ENCODE measurements at regions not wholly inside any gene's neighbourhood (a gene's known extent, or its start where the extent isn't known, plus 50 kb on each side); places are given as distances from the start of the nearest gene placed in this dataset.

DNA sequence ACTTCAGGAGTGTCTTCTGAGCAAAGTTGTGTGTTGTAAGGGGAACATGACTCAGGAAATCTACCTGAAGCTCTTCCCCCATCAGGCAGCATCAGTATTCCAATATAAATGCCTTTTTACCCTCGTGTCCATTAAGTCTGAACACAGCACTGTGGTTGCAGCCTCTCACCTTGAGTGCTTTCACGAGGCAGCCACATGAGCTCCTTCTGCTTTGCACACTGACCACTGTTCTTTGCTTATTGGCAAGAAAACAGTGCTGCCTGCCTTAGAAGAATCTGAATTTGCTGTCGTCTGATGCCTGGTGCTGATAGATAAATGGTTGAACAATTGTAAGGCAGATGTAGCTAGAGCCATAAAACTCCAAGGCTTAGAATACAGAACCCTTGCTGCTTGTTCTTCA is 139.6 kb upstream of the WDR1 start:
- Histone ChIP-seq H3K27ac (replicated peaks; ENCODE audit: low read length) (no peak overlapping the region), H3K79me1 (ENCODE audit: low read depth, low read length) (no peaks in the 10 kb centered on the region), H2BK120ac (ENCODE audit: low read depth, low read length) (no peak overlapping the region), H2AK5ac (ENCODE audit: low read depth, low read length) (no peak overlapping the region), H3K23ac (ENCODE audit: low read depth, low read length, poor library complexity) (no peak overlapping the region), H3K9ac (ENCODE audit: low read depth, low read length, poor library complexity) (no peak overlapping the region), H4K8ac (ENCODE audit: low read depth, low read length) (no peak overlapping the region), H2BK15ac (ENCODE audit: low read length) (no peak overlapping the region), H3K4me1 (ENCODE audit: control insufficient read depth in 2 of 2, insufficient read depth in 1 of 2, low read depth in 1 of 2, low read length in 2 of 2) (no peaks in the 10 kb centered on the region), H3K36me3 (replicated peaks in 1 of 2; ENCODE audit: control insufficient read depth in 2 of 2, insufficient read depth in 2 of 2, low read length in 2 of 2) (no peaks in the 10 kb centered on the region), H3K4me3 (ENCODE audit: low read length in 2 of 2) (no peak overlapping the region), H3K4me2 (ENCODE audit: insufficient read depth, low read length, poor library complexity, severe bottlenecking) (no peak overlapping the region), H3K4ac (ENCODE audit: low read length) (no peak overlapping the region), H2AFZ (ENCODE audit: low read length) (no peak overlapping the region), H3K27me3 (ENCODE audit: control insufficient read depth in 3 of 3, insufficient read depth in 3 of 3, low read depth in 1 of 3, low read length in 3 of 3) (peaks cover 0 to 3% (median 0%) of the 10 kb centered on the region in 3 experiments), H2BK12ac (ENCODE audit: low read length) (no peak overlapping the region), H4K91ac (ENCODE audit: low read depth, low read length, poor library complexity) (no peak overlapping the region), H3K14ac (ENCODE audit: low read length) (no peak overlapping the region), H2BK5ac (ENCODE audit: low read length) (no peak overlapping the region), H3K18ac (ENCODE audit: low read length) (no peak overlapping the region), H3K9me3 (replicated peaks in 1 of 2; ENCODE audit: control insufficient read depth in 2 of 2, insufficient read depth in 1 of 2, low read depth in 1 of 2, low read length in 2 of 2) (no peaks in the 10 kb centered on the region)
- WGBS, 2 donors (ENCODE audit: extremely low coverage in 2 of 2, insufficient read length in 2 of 2, insufficient replicate concordance in 1 of 2): no CpG with 5 or more reads among the region's 3 CpGs
- DNase-seq (ENCODE audit: low spot score): no peak

DNA sequence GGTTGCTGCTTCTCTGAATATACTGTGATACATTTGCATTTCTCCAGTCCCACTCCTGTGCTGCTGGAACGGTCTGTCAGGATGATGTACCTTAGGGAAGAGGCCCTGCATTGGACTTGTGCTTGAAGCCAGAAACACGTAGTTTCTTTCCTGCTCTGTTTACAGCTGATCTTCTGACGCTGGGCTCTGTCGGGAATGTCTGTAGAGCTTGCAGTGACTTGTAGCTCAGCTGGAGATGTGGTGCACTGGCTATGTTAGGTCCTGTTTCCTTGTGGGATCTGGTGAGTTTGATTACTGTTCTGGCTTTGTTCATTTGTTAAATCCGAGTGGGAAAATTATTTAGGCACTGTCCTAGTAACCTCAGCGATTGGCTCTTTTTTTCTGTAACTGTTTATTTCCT is 137.2 kb upstream of the WDR1 start:
- no peak overlapping the region for H2BK5ac ChIP-seq (ENCODE audit: low read length)

DNA sequence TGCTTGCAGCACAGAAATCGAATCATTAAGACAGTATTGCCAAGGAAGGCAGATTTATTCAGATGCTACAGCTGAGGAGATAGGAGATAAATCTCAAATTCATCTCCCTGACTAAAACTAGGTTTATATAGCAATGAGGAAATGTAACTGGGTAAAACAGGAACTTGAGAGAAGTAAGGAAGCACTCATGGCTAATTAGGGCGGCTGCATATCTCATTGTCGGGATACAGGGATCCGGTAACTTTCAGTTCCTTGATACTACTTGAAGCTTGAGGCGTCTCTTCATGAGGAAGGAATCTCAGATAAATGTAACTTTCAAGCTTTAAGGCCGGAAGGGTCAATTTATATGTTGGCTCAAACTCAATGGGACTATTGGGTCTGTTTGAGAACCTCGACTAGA is 129.2 kb upstream of the WDR1 start:
- H3K18ac ChIP-seq (ENCODE audit: low read length): no peak overlapping the region
- no peak overlapping the region for H3K14ac ChIP-seq (ENCODE audit: low read length)
- H2BK12ac ChIP-seq (ENCODE audit: low read length): no peak overlapping the region
- DNase-seq (ENCODE audit: low spot score): no peak
- H2BK15ac ChIP-seq (ENCODE audit: low read length): no peak overlapping the region
- no peak overlapping the region for H2BK120ac ChIP-seq (ENCODE audit: low read depth, low read length)
- H4K91ac ChIP-seq (ENCODE audit: low read depth, low read length, poor library complexity): no peak overlapping the region
- no peaks in the 10 kb centered on the region for H3K36me3 ChIP-seq (replicated peaks in 1 of 2; ENCODE audit: control insufficient read depth in 2 of 2, insufficient read depth in 2 of 2, low read length in 2 of 2)
- WGBS, 2 donors (ENCODE audit: extremely low coverage in 2 of 2, insufficient read length in 2 of 2, insufficient replicate concordance in 1 of 2): no CpG with 5 or more reads among the region's 7 CpGs
- no peak overlapping the region for H3K23ac ChIP-seq (ENCODE audit: low read depth, low read length, poor library complexity)
- no peaks in the 10 kb centered on the region for H3K4me1 ChIP-seq (ENCODE audit: control insufficient read depth in 2 of 2, insufficient read depth in 1 of 2, low read depth in 1 of 2, low read length in 2 of 2)
- no peak overlapping the region for H4K8ac ChIP-seq (ENCODE audit: low read depth, low read length)
- H3K4ac ChIP-seq (ENCODE audit: low read length): no peak overlapping the region
- H2BK5ac ChIP-seq (ENCODE audit: low read length): no peak overlapping the region
- H3K9me3 ChIP-seq (replicated peaks in 1 of 2; ENCODE audit: control insufficient read depth in 2 of 2, insufficient read depth in 1 of 2, low read depth in 1 of 2, low read length in 2 of 2): no peaks in the 10 kb centered on the region
- H3K27ac ChIP-seq (replicated peaks; ENCODE audit: low read length): no peak overlapping the region
- no peak overlapping the region for H3K4me3 ChIP-seq (ENCODE audit: low read length in 2 of 2)
- no peak overlapping the region for H2AFZ ChIP-seq (ENCODE audit: low read length)
- no peaks in the 10 kb centered on the region for H3K79me1 ChIP-seq (ENCODE audit: low read depth, low read length)
- no peak overlapping the region for H3K4me2 ChIP-seq (ENCODE audit: insufficient read depth, low read length, poor library complexity, severe bottlenecking)
- H3K9ac ChIP-seq (ENCODE audit: low read depth, low read length, poor library complexity): no peak overlapping the region
- H3K27me3 ChIP-seq (ENCODE audit: control insufficient read depth in 3 of 3, insufficient read depth in 3 of 3, low read depth in 1 of 3, low read length in 3 of 3): peaks cover 0 to 9% (median 0%) of the 10 kb centered on the region in 3 experiments
- H2AK5ac ChIP-seq (ENCODE audit: low read depth, low read length): no peak overlapping the region

More for the DNA sequence above, 137.2 kb upstream of the WDR1 start:
- no peak overlapping the region for H3K27ac ChIP-seq (replicated peaks; ENCODE audit: low read length)
- H3K4me3 ChIP-seq (ENCODE audit: low read length in 2 of 2): no peak overlapping the region
- H3K36me3 ChIP-seq (replicated peaks in 1 of 2; ENCODE audit: control insufficient read depth in 2 of 2, insufficient read depth in 2 of 2, low read length in 2 of 2): no peaks in the 10 kb centered on the region
- H3K23ac ChIP-seq (ENCODE audit: low read depth, low read length, poor library complexity): no peak overlapping the region
- no peaks in the 10 kb centered on the region for H3K79me1 ChIP-seq (ENCODE audit: low read depth, low read length)
- no peak overlapping the region for H4K8ac ChIP-seq (ENCODE audit: low read depth, low read length)
- H3K4me2 ChIP-seq (ENCODE audit: insufficient read depth, low read length, poor library complexity, severe bottlenecking): no peak overlapping the region
- no peak overlapping the region for H3K9ac ChIP-seq (ENCODE audit: low read depth, low read length, poor library complexity)
- H2AK5ac ChIP-seq (ENCODE audit: low read depth, low read length): no peak overlapping the region
- H3K18ac ChIP-seq (ENCODE audit: low read length): no peak overlapping the region
- H3K4ac ChIP-seq (ENCODE audit: low read length): no peak overlapping the region
- H2BK12ac ChIP-seq (ENCODE audit: low read length): no peak overlapping the region
- H3K14ac ChIP-seq (ENCODE audit: low read length): no peak overlapping the region
- no peaks in the 10 kb centered on the region for H3K9me3 ChIP-seq (replicated peaks in 1 of 2; ENCODE audit: control insufficient read depth in 2 of 2, insufficient read depth in 1 of 2, low read depth in 1 of 2, low read length in 2 of 2)
- H3K4me1 ChIP-seq (ENCODE audit: control insufficient read depth in 2 of 2, insufficient read depth in 1 of 2, low read depth in 1 of 2, low read length in 2 of 2): no peaks in the 10 kb centered on the region
- WGBS, 2 donors (ENCODE audit: extremely low coverage in 2 of 2, insufficient read length in 2 of 2, insufficient replicate concordance in 1 of 2): no CpG with 5 or more reads among the region's 6 CpGs
- no peak overlapping the region for H4K91ac ChIP-seq (ENCODE audit: low read depth, low read length, poor library complexity)
- no peak for DNase-seq (ENCODE audit: low spot score)
- no peak overlapping the region for H2BK120ac ChIP-seq (ENCODE audit: low read depth, low read length)
- H2BK15ac ChIP-seq (ENCODE audit: low read length): no peak overlapping the region
- no peak overlapping the region for H2AFZ ChIP-seq (ENCODE audit: low read length)
- peaks cover 0 to 3% (median 0%) of the 10 kb centered on the region in 3 experiments for H3K27me3 ChIP-seq (ENCODE audit: control insufficient read depth in 3 of 3, insufficient read depth in 3 of 3, low read depth in 1 of 3, low read length in 3 of 3)

DNA sequence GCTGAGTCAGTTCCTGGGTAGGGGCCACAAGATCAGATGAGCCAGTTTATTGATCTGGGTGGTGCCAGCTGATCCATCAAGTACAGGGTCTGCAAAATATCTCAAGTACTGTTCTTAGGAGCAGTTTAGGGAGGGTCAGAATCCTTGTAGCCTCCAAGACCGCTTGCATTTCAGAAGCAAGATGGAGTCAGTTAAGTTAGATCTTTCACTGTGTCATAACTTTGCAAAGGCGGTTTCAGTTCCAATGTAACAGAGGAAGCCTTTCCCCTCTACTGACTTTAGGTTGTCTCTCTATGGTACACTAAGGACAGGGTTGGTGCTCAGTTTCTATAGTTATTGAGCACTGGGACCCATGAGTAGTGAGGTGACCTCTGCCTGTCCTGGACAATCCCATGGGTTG is 127.3 kb upstream of the WDR1 start:
- no CpG with 5 or more reads among the region's 2 CpGs for WGBS, 2 donors (ENCODE audit: extremely low coverage in 2 of 2, insufficient read length in 2 of 2, insufficient replicate concordance in 1 of 2)
- H3K18ac ChIP-seq (ENCODE audit: low read length): no peak overlapping the region
- no peak overlapping the region for H3K14ac ChIP-seq (ENCODE audit: low read length)
- no peak overlapping the region for H4K8ac ChIP-seq (ENCODE audit: low read depth, low read length)
- H3K4me2 ChIP-seq (ENCODE audit: insufficient read depth, low read length, poor library complexity, severe bottlenecking): no peak overlapping the region
- no peak overlapping the region for H2BK120ac ChIP-seq (ENCODE audit: low read depth, low read length)
- peaks cover 0 to 2% of the 10 kb centered on the region in 2 donors for H3K4me1 ChIP-seq (ENCODE audit: control insufficient read depth in 2 of 2, insufficient read depth in 1 of 2, low read depth in 1 of 2, low read length in 2 of 2)
- no peak overlapping the region for H2BK15ac ChIP-seq (ENCODE audit: low read length)
- DNase-seq (ENCODE audit: low spot score): no peak
- no peak overlapping the region for H3K4me3 ChIP-seq (ENCODE audit: low read length in 2 of 2)
- H3K23ac ChIP-seq (ENCODE audit: low read depth, low read length, poor library complexity): no peak overlapping the region
- H3K9me3 ChIP-seq (replicated peaks in 1 of 2; ENCODE audit: control insufficient read depth in 2 of 2, insufficient read depth in 1 of 2, low read depth in 1 of 2, low read length in 2 of 2): no peaks in the 10 kb centered on the region
- peaks cover 0 to 9% (median 0%) of the 10 kb centered on the region in 3 experiments for H3K27me3 ChIP-seq (ENCODE audit: control insufficient read depth in 3 of 3, insufficient read depth in 3 of 3, low read depth in 1 of 3, low read length in 3 of 3)
- no peak overlapping the region for H2BK5ac ChIP-seq (ENCODE audit: low read length)
- H4K91ac ChIP-seq (ENCODE audit: low read depth, low read length, poor library complexity): no peak overlapping the region
- H3K27ac ChIP-seq (replicated peaks; ENCODE audit: low read length): no peak overlapping the region
- H2BK12ac ChIP-seq (ENCODE audit: low read length): no peak overlapping the region
- H3K4ac ChIP-seq (ENCODE audit: low read length): no peak overlapping the region
- H3K79me1 ChIP-seq (ENCODE audit: low read depth, low read length): no peaks in the 10 kb centered on the region
- no peaks in the 10 kb centered on the region for H3K36me3 ChIP-seq (replicated peaks in 1 of 2; ENCODE audit: control insufficient read depth in 2 of 2, insufficient read depth in 2 of 2, low read length in 2 of 2)
- no peak overlapping the region for H2AK5ac ChIP-seq (ENCODE audit: low read depth, low read length)
- no peak overlapping the region for H3K9ac ChIP-seq (ENCODE audit: low read depth, low read length, poor library complexity)
- H2AFZ ChIP-seq (ENCODE audit: low read length): no peak overlapping the region
